Trophoblast cell (in vitro differentiated cells and primary cell): ENCODE measurements at regions not wholly inside any gene's neighbourhood (a gene's known extent, or its start where the extent isn't known, plus 50 kb on each side); places are given as distances from the start of the nearest gene placed in this dataset.

Source experiments
- DNase-seq, 2 donors: peaks; one replicate each; pipeline ENCODE4 v3.0.0-alpha.2; 2016
- H2AFZ ChIP-seq: 2 replicates; pipeline ENCODE4 v1.6.1; 2013; ENCODE audit warnings: low read length, moderate library complexity, mild to moderate bottlenecking; ENCODE audit not compliant: insufficient read depth, poor library complexity
- H2AK5ac ChIP-seq: 2 replicates; pipeline ENCODE4 v1.6.1; 2013; ENCODE audit warnings: mild to moderate bottlenecking, low read length
- H2BK120ac ChIP-seq: 2 replicates; pipeline ENCODE4 v1.6.1; 2013; ENCODE audit warnings: low read length, mild to moderate bottlenecking, moderate library complexity; ENCODE audit not compliant: insufficient read depth, poor library complexity
- H2BK12ac ChIP-seq: 2 replicates; pipeline ENCODE4 v1.6.1; 2013; ENCODE audit warnings: mild to moderate bottlenecking, low read length, moderate library complexity
- H2BK5ac ChIP-seq: 2 replicates; pipeline ENCODE4 v1.6.1; 2013; ENCODE audit warnings: low read length, low read depth, moderate library complexity, mild to moderate bottlenecking; ENCODE audit not compliant: poor library complexity
- H3K14ac ChIP-seq: 2 replicates; pipeline ENCODE4 v1.6.1; 2013; ENCODE audit warnings: mild to moderate bottlenecking, low read length
- H3K18ac ChIP-seq: 2 replicates; pipeline ENCODE4 v1.6.1; 2013; ENCODE audit warnings: mild to moderate bottlenecking, low read length
- H3K23ac ChIP-seq: 2 replicates; pipeline ENCODE4 v1.6.1; 2013; ENCODE audit warnings: low read length
- H3K27ac ChIP-seq: 2 replicates; pipeline ENCODE4 v1.5.1; 2013; ENCODE audit warnings: low read depth, mild to moderate bottlenecking, inconsistent platforms, low read length, moderate library complexity
- H3K27me3 ChIP-seq: 2 replicates; pipeline ENCODE4 v1.6.1; 2013; ENCODE audit warnings: inconsistent platforms, mild to moderate bottlenecking, low read length, moderate library complexity; ENCODE audit not compliant: insufficient read depth
- H3K36me3 ChIP-seq, 2 experiments: 1 replicate in 1 of 2; 2 replicates in 1 of 2; pipeline ENCODE4 v1.6.1; 2013; ENCODE audit warnings: low read length in 2 of 2, mild to moderate bottlenecking in 2 of 2, moderate library complexity in 1 of 2; ENCODE audit not compliant: insufficient read depth in 2 of 2, control insufficient read depth in 1 of 2
- H3K4ac ChIP-seq: 2 replicates; pipeline ENCODE4 v1.6.1; 2013; ENCODE audit warnings: low read depth, mild to moderate bottlenecking, low read length, moderate library complexity
- H3K4me1 ChIP-seq, 2 experiments: 1 replicate in 1 of 2; 2 replicates in 1 of 2; pipeline ENCODE4 v1.6.1; 2013; ENCODE audit warnings: low read length in 2 of 2, mild to moderate bottlenecking in 2 of 2, moderate library complexity in 1 of 2; ENCODE audit not compliant: insufficient read depth in 2 of 2, control insufficient read depth in 1 of 2
- H3K4me2 ChIP-seq: 2 replicates; pipeline ENCODE4 v1.6.1; 2013; ENCODE audit warnings: inconsistent platforms, mild to moderate bottlenecking, low read length, moderate library complexity
- H3K4me3 ChIP-seq: 2 replicates; pipeline ENCODE4 v1.5.1; 2013; ENCODE audit warnings: mild to moderate bottlenecking, low read depth, low read length, inconsistent platforms
- H3K79me1 ChIP-seq: one replicate; pipeline ENCODE4 v1.6.1; 2013; ENCODE audit warnings: low read length
- H3K79me2 ChIP-seq: 2 replicates; pipeline ENCODE4 v1.6.1; 2013; ENCODE audit warnings: low read length, mild to moderate bottlenecking; ENCODE audit not compliant: control insufficient read depth, insufficient read depth, poor library complexity
- H3K9ac ChIP-seq: 2 replicates; pipeline ENCODE4 v1.6.1; 2013; ENCODE audit warnings: mild to moderate bottlenecking, low read length
- H3K9me3 ChIP-seq: 2 replicates; pipeline ENCODE4 v1.6.1; 2013; ENCODE audit warnings: low read depth, mild to moderate bottlenecking, control low read depth, inconsistent platforms, low read length; ENCODE audit not compliant: insufficient read depth
- H4K12ac ChIP-seq: 2 replicates; pipeline ENCODE4 v1.6.1; 2013; ENCODE audit warnings: low read depth, mild to moderate bottlenecking, low read length, moderate library complexity
- H4K8ac ChIP-seq: 2 replicates; pipeline ENCODE4 v1.6.1; 2013; ENCODE audit warnings: low read depth, mild to moderate bottlenecking, low read length, moderate library complexity
- H4K91ac ChIP-seq: one replicate; pipeline ENCODE4 v1.6.1; 2013; ENCODE audit warnings: low read depth, mild to moderate bottlenecking, low read length, moderate library complexity
- WGBS: extraction: QIAGEN DNeasy Blood & Tissue Kit; methylation state at CpG from one replicate; pipeline ENCODE4 v1.1.7; 2013; ENCODE audit warnings: missing lambda C conversion rate; ENCODE audit not compliant: insufficient read length, insufficient coverage; ENCODE audit errors: extremely low coverage; 5-methylcytosine and 5-hydroxymethylcytosine counted together

GRCh38 chr16:72711823-72712222 is 336.1 kb downstream of the ZFHX3 start:
- Histone ChIP-seq H2AFZ (no peak overlapping the region), H4K12ac (no peak overlapping the region), H3K4me1 (no peaks in the 10 kb centered on the region), H3K14ac (no peak overlapping the region), H3K36me3 (no peaks in the 10 kb centered on the region), H4K91ac (no peak overlapping the region), H3K18ac (no peak overlapping the region), H3K4ac (no peak overlapping the region), H2BK5ac (no peak overlapping the region), H3K79me2 (no peaks in the 10 kb centered on the region), H3K23ac (no peak overlapping the region), H3K9me3 (no peaks in the 10 kb centered on the region), H3K27me3 (no peaks in the 10 kb centered on the region), H3K9ac (no peak overlapping the region), H2BK12ac (no peak overlapping the region), H4K8ac (no peak overlapping the region), H3K4me2 (no peak overlapping the region), H2AK5ac (no peak overlapping the region), H3K27ac (no peak overlapping the region), H3K4me3 (no peak overlapping the region), H3K79me1 (no peaks in the 10 kb centered on the region), H2BK120ac (no peak overlapping the region)
- no peak for DNase-seq
- WGBS, result no CpG with 5 or more reads among the region's 1 CpG

DNA sequence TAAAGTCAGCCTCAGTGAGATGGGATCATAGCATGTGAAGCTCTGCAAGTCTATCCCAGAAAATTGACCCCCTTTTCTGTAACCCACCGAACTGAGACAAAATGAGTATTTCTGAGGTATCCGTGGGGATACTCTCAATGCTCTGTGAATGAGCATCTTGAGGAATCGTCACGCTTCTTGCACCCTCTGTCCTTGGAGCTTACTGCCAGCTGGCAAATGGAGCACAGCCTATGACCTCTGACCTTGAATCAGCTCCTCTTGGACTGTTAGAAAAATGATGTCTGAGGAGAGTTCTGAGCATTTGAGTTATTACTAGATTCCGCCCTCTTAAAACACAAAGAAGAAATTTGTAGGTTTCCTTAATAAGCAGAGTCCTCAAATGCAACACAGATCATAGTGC is 342.1 kb downstream of the ZFHX3 start:
- H3K4me3 ChIP-seq, result no peak overlapping the region
- H2BK5ac ChIP-seq, result no peak overlapping the region
- no peaks in the 10 kb centered on the region for H3K27me3 ChIP-seq
- no peak overlapping the region for H4K91ac ChIP-seq
- H3K18ac ChIP-seq, result no peak overlapping the region
- no peak overlapping the region for H4K8ac ChIP-seq
- no peak overlapping the region for H3K14ac ChIP-seq
- H3K4ac ChIP-seq, result no peak overlapping the region
- no peak overlapping the region for H4K12ac ChIP-seq
- H3K4me2 ChIP-seq, result no peak overlapping the region
- no peak overlapping the region for H2BK120ac ChIP-seq
- H3K4me1 ChIP-seq, result no peaks in the 10 kb centered on the region
- WGBS, result no CpG with 5 or more reads among the region's 5 CpGs
- no peaks in the 10 kb centered on the region for H3K79me1 ChIP-seq
- H3K23ac ChIP-seq, result no peak overlapping the region
- no peak overlapping the region for H3K27ac ChIP-seq
- no peaks in the 10 kb centered on the region for H3K36me3 ChIP-seq
- no peak overlapping the region for H2AFZ ChIP-seq
- no peak overlapping the region for H2AK5ac ChIP-seq
- no peak overlapping the region for H2BK12ac ChIP-seq
- no peak for DNase-seq
- no peaks in the 10 kb centered on the region for H3K9me3 ChIP-seq
- no peaks in the 10 kb centered on the region for H3K79me2 ChIP-seq
- H3K9ac ChIP-seq, result no peak overlapping the region

GRCh38 chr16:72704746-72705372 is 343.1 kb downstream of the ZFHX3 start:
- no peak overlapping the region for H3K4me2 ChIP-seq
- no CpG with 5 or more reads among the region's 2 CpGs for WGBS

DNA sequence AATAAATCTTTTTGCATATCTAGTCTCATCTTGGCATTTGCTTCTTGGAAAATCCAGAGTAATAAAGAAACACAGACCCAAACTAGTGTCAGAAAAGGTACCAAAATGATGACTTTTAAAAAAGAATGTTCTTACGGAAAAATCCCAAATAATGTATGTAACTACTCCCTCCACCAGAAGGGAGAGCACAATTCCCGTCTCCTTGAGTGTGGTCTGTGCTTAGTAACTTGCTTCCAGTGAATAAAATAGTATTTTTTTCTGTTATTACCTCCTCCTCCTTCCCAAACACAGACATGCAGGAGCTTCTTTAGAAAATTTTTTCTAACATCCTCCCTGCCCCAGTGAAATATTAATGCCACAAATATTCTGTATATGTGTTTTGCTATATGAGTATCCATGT is 358.1 kb downstream of the ZFHX3 start:
- no peak overlapping the region for H3K4me2 ChIP-seq
- no peaks in the 10 kb centered on the region for H3K36me3 ChIP-seq
- no peak for DNase-seq
- H3K14ac ChIP-seq, result no peak overlapping the region
- no peak overlapping the region for H2BK12ac ChIP-seq
- H2AK5ac ChIP-seq, result no peak overlapping the region
- H3K79me1 ChIP-seq, result no peaks in the 10 kb centered on the region
- WGBS, result no CpG with 5 or more reads among the region's 2 CpGs
- H3K27me3 ChIP-seq, result no peaks in the 10 kb centered on the region
- H3K9me3 ChIP-seq, result no peaks in the 10 kb centered on the region
- H3K23ac ChIP-seq, result no peak overlapping the region
- no peak overlapping the region for H2AFZ ChIP-seq
- H2BK5ac ChIP-seq, result no peak overlapping the region
- no peak overlapping the region for H4K12ac ChIP-seq
- H3K79me2 ChIP-seq, result no peaks in the 10 kb centered on the region
- H4K91ac ChIP-seq, result no peak overlapping the region
- no peak overlapping the region for H3K4me3 ChIP-seq
- no peak overlapping the region for H2BK120ac ChIP-seq
- no peak overlapping the region for H3K9ac ChIP-seq
- no peak overlapping the region for H3K18ac ChIP-seq
- H3K27ac ChIP-seq, result no peak overlapping the region
- H3K4ac ChIP-seq, result no peak overlapping the region
- no peak overlapping the region for H4K8ac ChIP-seq
- no peaks in the 10 kb centered on the region for H3K4me1 ChIP-seq

More at GRCh38 chr16:72704746-72705372, 343.1 kb downstream of the ZFHX3 start:
- Histone ChIP-seq H3K4me3 (no peak overlapping the region), H3K4ac (no peak overlapping the region), H2AK5ac (no peak overlapping the region), H3K79me1 (no peaks in the 10 kb centered on the region), H3K9ac (no peak overlapping the region), H3K4me1 (no peaks in the 10 kb centered on the region), H3K79me2 (no peaks in the 10 kb centered on the region), H2BK5ac (no peak overlapping the region), H2AFZ (no peak overlapping the region), H2BK120ac (no peak overlapping the region), H3K18ac (no peak overlapping the region), H4K12ac (no peak overlapping the region), H3K27ac (no peak overlapping the region), H4K8ac (no peak overlapping the region), H3K9me3 (no peaks in the 10 kb centered on the region), H3K27me3 (no peaks in the 10 kb centered on the region), H3K36me3 (no peaks in the 10 kb centered on the region), H4K91ac (no peak overlapping the region), H3K14ac (no peak overlapping the region), H3K23ac (no peak overlapping the region), H2BK12ac (no peak overlapping the region)
- no peak for DNase-seq
